A673 (cell line): ENCODE measurements at regions not wholly inside any gene's neighbourhood (a gene's known extent, or its start where the extent isn't known, plus 50 kb on each side); places are given as distances from the start of the nearest gene placed in this dataset.

Experiments
- BruUV-seq: library from RNA; stranded (reverse); fragments of 400-500 nt; replicated peaks from 2 replicates; lab custom pipeline; 2021; lab: Mats Ljungman, UMichigan
- CTCF ChIA-PET: fragments of 300-600 bp; sonication (Branson Sonifier 250); formaldehyde crosslinking; loops from one replicate; lab custom pipeline; 2022; ENCODE audit warnings: antibody characterized with exemption; lab: Charles Lee
- POLR2A ChIA-PET: fragments of 300-600 bp; sonication (Branson Sonifier 250); formaldehyde crosslinking; loops from one replicate; lab custom pipeline; 2022; ENCODE audit warnings: antibody characterized with exemption; ENCODE audit not compliant: low non-redundant PET; lab: Charles Lee
- DNase-seq: peaks from one replicate; pipeline ENCODE4 v3.0.0-alpha.2; 2015; ENCODE audit warnings: low spot score
- H3K27ac ChIP-seq: fragments of 200-600 bp; sonication (generic); 2 replicates; pipeline ENCODE4 v1.5.1; 2016; ENCODE audit warnings: mixed run types, low read depth, mild to moderate bottlenecking, mixed read lengths, antibody characterized with exemption, low read length; ENCODE audit not compliant: poor library complexity, severe bottlenecking
- H3K27me3 ChIP-seq: fragments of 200-600 bp; sonication (generic); replicated peaks from 2 replicates; pipeline ENCODE4 v1.6.1; 2017; ENCODE audit warnings: mixed run types, low read depth, mild to moderate bottlenecking, mixed read lengths, antibody characterized with exemption, low read length; ENCODE audit not compliant: insufficient read depth, poor library complexity
- H3K36me3 ChIP-seq: fragments of 200-600 bp; sonication (generic); 2 replicates; pipeline ENCODE4 v1.6.1; 2016; ENCODE audit warnings: mixed run types, mild to moderate bottlenecking, mixed read lengths, antibody characterized with exemption, low read length; ENCODE audit not compliant: insufficient read depth, poor library complexity, severe bottlenecking
- H3K4me1 ChIP-seq: fragments of 200-600 bp; sonication (generic); 2 replicates; pipeline ENCODE4 v1.6.1; 2017; ENCODE audit warnings: mixed run types, mild to moderate bottlenecking, mixed read lengths, antibody characterized with exemption, low read length; ENCODE audit not compliant: insufficient read depth, poor library complexity, severe bottlenecking
- H3K4me3 ChIP-seq: fragments of 200-600 bp; sonication (generic); 2 replicates; pipeline ENCODE4 v1.5.1; 2016; ENCODE audit warnings: low read depth, mixed run types, mild to moderate bottlenecking, mixed read lengths, low read length; ENCODE audit not compliant: poor library complexity, severe bottlenecking
- H3K9me3 ChIP-seq: fragments of 200-600 bp; sonication (generic); 2 replicates; pipeline ENCODE4 v1.6.1; 2016; ENCODE audit warnings: mixed run types, low read depth, mild to moderate bottlenecking, mixed read lengths, antibody characterized with exemption, low read length; ENCODE audit not compliant: poor library complexity, severe bottlenecking
- EZH2 ChIP-seq: fragments of 200-600 bp; sonication (generic); IDR thresholded peaks from 2 replicates; pipeline ENCODE4 v1.6.1; 2017; ENCODE audit warnings: borderline replicate concordance, low read depth, mild to moderate bottlenecking, mixed read lengths, antibody characterized with exemption, low read length; ENCODE audit not compliant: poor library complexity, severe bottlenecking
- intact Hi-C: fragments of 100-400 bp; cut with micrococcal nuclease; formaldehyde crosslinking; loops from one replicate; pipeline ENCODE4 v1.10.0; 2022; ENCODE audit not compliant: unreplicated experiment
- TF ChIP-seq, protein P1 (sequence below): fragments of 300-800, 200-600 bp; sonication (generic); conservative IDR thresholded peaks from 2 replicates; pipeline ENCODE4 v1.5.1; 2017; ENCODE audit warnings: low read depth, mild to moderate bottlenecking, antibody characterized with exemption, low read length, moderate library complexity, mixed read lengths

DNA sequence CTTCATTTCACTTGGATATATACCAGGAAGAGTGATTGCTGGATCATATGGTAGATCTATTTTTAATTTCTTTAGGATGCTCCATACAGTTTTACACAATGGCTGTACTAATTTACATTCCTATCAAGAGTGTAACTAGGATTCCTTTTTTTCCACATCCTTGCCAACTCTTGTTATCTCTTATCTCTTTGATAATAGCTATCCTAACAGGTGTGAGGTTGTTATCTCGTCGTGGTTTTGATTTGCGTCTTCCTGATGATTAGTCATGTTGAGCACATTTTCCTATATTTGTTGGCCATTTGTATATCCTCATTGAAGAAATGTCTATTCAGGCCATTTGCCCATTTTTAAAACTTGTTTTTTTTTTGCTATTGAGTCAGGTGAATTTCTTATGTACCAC is 552.4 kb downstream of the RFPL4B start:
- Histone ChIP-seq H3K36me3 (no peaks in the 10 kb centered on the region), H3K4me1 (no peaks in the 10 kb centered on the region), H3K4me3 (no peak overlapping the region), H3K27me3 (no peaks in the 10 kb centered on the region), H3K27ac (no peak overlapping the region), H3K9me3 (peaks cover 11% of the 10 kb centered on the region)
- no peak for TF ChIP-seq EZH2
- TF ChIP-seq, protein P1, sequence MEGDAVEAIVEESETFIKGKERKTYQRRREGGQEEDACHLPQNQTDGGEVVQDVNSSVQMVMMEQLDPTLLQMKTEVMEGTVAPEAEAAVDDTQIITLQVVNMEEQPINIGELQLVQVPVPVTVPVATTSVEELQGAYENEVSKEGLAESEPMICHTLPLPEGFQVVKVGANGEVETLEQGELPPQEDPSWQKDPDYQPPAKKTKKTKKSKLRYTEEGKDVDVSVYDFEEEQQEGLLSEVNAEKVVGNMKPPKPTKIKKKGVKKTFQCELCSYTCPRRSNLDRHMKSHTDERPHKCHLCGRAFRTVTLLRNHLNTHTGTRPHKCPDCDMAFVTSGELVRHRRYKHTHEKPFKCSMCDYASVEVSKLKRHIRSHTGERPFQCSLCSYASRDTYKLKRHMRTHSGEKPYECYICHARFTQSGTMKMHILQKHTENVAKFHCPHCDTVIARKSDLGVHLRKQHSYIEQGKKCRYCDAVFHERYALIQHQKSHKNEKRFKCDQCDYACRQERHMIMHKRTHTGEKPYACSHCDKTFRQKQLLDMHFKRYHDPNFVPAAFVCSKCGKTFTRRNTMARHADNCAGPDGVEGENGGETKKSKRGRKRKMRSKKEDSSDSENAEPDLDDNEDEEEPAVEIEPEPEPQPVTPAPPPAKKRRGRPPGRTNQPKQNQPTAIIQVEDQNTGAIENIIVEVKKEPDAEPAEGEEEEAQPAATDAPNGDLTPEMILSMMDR, result no peak
- BruUV-seq, result no TSS peak
- intact Hi-C loops, result no loop called here
- ChIA-PET POLR2A (no interaction called here), CTCF (no interaction called here)
- DNase-seq, result no peak

- H3K4me1 ChIP-seq, result no peaks in the 10 kb centered on the region
- no peak overlapping the region for H3K4me3 ChIP-seq
- DNase-seq, result no peak
- H3K27ac ChIP-seq, result no peak overlapping the region
- H3K36me3 ChIP-seq, result no peaks in the 10 kb centered on the region
- TF ChIP-seq, protein P1, result no peak
- TF ChIP-seq EZH2, result no peak
- peaks cover 6% of the 10 kb centered on the region for H3K9me3 ChIP-seq
- BruUV-seq, result no TSS peak
- intact Hi-C loops, result no loop called here
- no peaks in the 10 kb centered on the region for H3K27me3 ChIP-seq
- POLR2A ChIA-PET, result interaction anchor here (0.6 kb wide), 1 partner anchor 967 kb away, joined by 3 read pairs; no protein-coding TSS in a partner anchor
- CTCF ChIA-PET, result no interaction called here
Observed at GRCh38 chr6:112903361-112903760, 556.2 kb downstream of the RFPL4B start.

GRCh38 chr6:112906726-112907125 is 559.6 kb downstream of the RFPL4B start:
- intact Hi-C loops, result no loop called here
- ChIA-PET POLR2A (no interaction called here), CTCF (no interaction called here)
- Histone ChIP-seq H3K27me3 (no peaks in the 10 kb centered on the region), H3K9me3 (peaks cover 6% of the 10 kb centered on the region), H3K4me3 (no peak overlapping the region), H3K4me1 (peaks cover 5% of the 10 kb centered on the region), H3K36me3 (no peaks in the 10 kb centered on the region), H3K27ac (no peak overlapping the region)
- TF ChIP-seq EZH2, result no peak
- TF ChIP-seq, protein P1, result no peak
- no TSS peak for BruUV-seq
- DNase-seq, result no peak
